ENCODE measurements at regions not wholly inside any gene's neighbourhood (a gene's known extent, or its start where the extent isn't known, plus 50 kb on each side); places are given as distances from the start of the nearest gene placed in this dataset.

DNA sequence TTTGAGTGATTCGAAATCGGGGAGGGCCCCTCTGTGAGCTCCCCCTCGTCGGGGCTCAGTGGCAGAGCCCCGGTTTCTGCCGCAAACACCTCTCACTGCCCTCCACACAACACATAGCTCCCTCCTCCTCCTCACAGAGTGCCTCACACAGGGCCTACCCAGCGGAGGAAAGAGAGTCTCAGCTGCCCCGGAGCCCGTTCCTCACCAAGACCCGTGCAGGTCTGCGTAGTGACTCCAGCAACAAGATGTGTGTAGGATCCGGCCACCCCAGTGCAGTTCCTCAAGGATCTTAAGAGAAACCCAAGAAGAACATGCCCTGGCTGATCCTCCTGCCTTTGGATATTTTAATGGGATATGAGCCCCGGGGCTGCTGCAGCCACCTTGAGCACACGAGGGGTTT is 238.4 kb downstream of the BRD1 start:
- Histone ChIP-seq H3K9me3 (ENCODE audit: control insufficient read depth, insufficient read depth, low read depth, low read length) (no peaks in the 10 kb centered on the region), H3K4me3 (ENCODE audit: low read depth in 2 of 2, low read length in 2 of 2) (no peak overlapping the region), H3K36me3 (ENCODE audit: control insufficient read depth, insufficient read depth, low read length) (no peaks in the 10 kb centered on the region), H3K27ac (ENCODE audit: low read length) (no peak overlapping the region), H3K4me1 (ENCODE audit: control insufficient read depth, insufficient read depth, low read length) (no peaks in the 10 kb centered on the region), H3K27me3 (ENCODE audit: control insufficient read depth, insufficient read depth, low read length) (no peaks in the 10 kb centered on the region)
- ChIA-PET POLR2A (no interaction called here), CTCF (no interaction called here)
- DNase-seq (ENCODE audit: low read depth, low spot score), result no peak
- in situ Hi-C loops (cut with HindIII; ENCODE audit: low pct_unique_long_range_greater_than_20kb, low sequenced_read_pairs) (no loop called here), intact Hi-C loops (cut with micrococcal nuclease; ENCODE audit: unreplicated experiment) (no loop called here)
- TF ChIP-seq REST (IDR thresholded peaks at IDR 0.05; ENCODE audit: insufficient read depth in 1 of 2, low read depth in 2 of 2, low read length in 1 of 2), result no peak
- TF ChIP-seq, protein P1, sequence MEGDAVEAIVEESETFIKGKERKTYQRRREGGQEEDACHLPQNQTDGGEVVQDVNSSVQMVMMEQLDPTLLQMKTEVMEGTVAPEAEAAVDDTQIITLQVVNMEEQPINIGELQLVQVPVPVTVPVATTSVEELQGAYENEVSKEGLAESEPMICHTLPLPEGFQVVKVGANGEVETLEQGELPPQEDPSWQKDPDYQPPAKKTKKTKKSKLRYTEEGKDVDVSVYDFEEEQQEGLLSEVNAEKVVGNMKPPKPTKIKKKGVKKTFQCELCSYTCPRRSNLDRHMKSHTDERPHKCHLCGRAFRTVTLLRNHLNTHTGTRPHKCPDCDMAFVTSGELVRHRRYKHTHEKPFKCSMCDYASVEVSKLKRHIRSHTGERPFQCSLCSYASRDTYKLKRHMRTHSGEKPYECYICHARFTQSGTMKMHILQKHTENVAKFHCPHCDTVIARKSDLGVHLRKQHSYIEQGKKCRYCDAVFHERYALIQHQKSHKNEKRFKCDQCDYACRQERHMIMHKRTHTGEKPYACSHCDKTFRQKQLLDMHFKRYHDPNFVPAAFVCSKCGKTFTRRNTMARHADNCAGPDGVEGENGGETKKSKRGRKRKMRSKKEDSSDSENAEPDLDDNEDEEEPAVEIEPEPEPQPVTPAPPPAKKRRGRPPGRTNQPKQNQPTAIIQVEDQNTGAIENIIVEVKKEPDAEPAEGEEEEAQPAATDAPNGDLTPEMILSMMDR (IDR thresholded peaks at IDR 0.05), result no peak
- no peak for ATAC-seq
- BruUV-seq (replicated peaks), result no TSS peak

DNA sequence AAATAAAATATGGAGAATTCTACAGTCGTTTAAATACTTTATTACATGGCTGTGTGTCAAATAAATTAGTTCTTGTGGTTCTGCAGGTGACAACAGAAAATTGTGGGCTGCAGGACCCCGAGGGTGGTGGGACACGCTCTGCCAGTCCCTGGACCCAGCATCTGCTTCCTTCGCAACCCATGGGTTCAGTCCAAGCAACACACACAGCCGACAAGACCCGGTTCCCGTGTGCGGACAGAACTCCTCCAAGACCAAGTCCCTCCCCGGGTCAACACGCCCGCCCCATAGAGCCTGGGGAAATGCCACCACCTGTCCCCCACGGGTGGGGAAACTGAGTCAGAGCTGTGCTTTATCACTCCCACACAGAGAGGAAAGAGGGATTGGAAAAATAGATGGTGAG is 238.9 kb downstream of the BRD1 start:
- in situ Hi-C loops (cut with HindIII; ENCODE audit: low pct_unique_long_range_greater_than_20kb, low sequenced_read_pairs), result no loop called here
- no peak overlapping the region for H3K4me3 ChIP-seq (ENCODE audit: low read depth in 2 of 2, low read length in 2 of 2)
- no peaks in the 10 kb centered on the region for H3K27me3 ChIP-seq (ENCODE audit: control insufficient read depth, insufficient read depth, low read length)
- TF ChIP-seq REST (IDR thresholded peaks at IDR 0.05; ENCODE audit: insufficient read depth in 1 of 2, low read depth in 2 of 2, low read length in 1 of 2) (no peak), TCF7L2 (IDR thresholded peaks at IDR 0.05; ENCODE audit: low read depth, low read length) (no peak), SIN3A (IDR thresholded peaks at IDR 0.05; ENCODE audit: borderline replicate concordance, insufficient read depth, low read depth, low read length) (no peak), POLR2AphosphoS5 (IDR thresholded peaks at IDR 0.05; ENCODE audit: low read depth, low read length) (no peak)
- TF ChIP-seq, protein P1 (IDR thresholded peaks at IDR 0.05), result no peak
- H3K9me3 ChIP-seq (ENCODE audit: control insufficient read depth, insufficient read depth, low read depth, low read length), result no peaks in the 10 kb centered on the region
- CTCF ChIA-PET, result no interaction called here
- no peaks in the 10 kb centered on the region for H3K36me3 ChIP-seq (ENCODE audit: control insufficient read depth, insufficient read depth, low read length)
- H3K27ac ChIP-seq (ENCODE audit: low read length), result no peak overlapping the region
- no peaks in the 10 kb centered on the region for H3K4me1 ChIP-seq (ENCODE audit: control insufficient read depth, insufficient read depth, low read length)
- POLR2A ChIA-PET, result no interaction called here
- intact Hi-C loops (cut with micrococcal nuclease; ENCODE audit: unreplicated experiment), result no loop called here
- BruUV-seq (replicated peaks), result no TSS peak
- no peak for ATAC-seq
- no peak for DNase-seq (ENCODE audit: low read depth, low spot score)

All from Panc1 (cell line).